C4-2B (cell line): ENCODE measurements at regions not wholly inside any gene's neighbourhood (a gene's known extent, or its start where the extent isn't known, plus 50 kb on each side); places are given as distances from the start of the nearest gene placed in this dataset.

Source experiments
- H3K27ac ChIP-seq: fragments of 450-650 bp; 2 replicates; pipeline ENCODE4 v1.5.1; 2017
- CTCF ChIP-seq: fragments of 450-650 bp; conservative IDR thresholded peaks from 2 replicates; pipeline ENCODE4 v1.5.1; 2017; ENCODE audit warnings: mild to moderate bottlenecking
- ZFX ChIP-seq: fragments of 450-650 bp; IDR thresholded peaks from 2 replicates; pipeline ENCODE4 v1.6.1; 2017

DNA sequence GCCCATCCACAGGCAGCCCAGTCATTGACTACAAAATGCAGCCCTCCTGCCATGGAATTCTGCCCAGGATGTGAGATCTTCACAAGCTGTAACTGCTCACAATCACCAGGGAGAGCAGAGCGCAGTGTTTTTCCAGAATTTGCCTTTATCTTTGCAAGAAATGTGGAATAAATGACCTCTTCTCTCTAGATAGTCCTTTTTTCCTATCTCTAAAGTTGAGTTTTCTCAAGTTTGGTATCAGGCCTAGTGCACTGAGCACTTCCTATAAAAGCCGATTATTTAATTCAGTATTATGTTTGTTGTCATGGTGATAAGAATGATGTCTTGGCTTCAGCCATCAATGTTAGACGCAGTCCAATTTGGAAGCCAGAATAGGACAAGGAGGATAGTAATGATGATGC, 246.9 kb upstream of the IRF2BP2 start:
- no peak for TF ChIP-seq ZFX
- TF ChIP-seq CTCF = no peak

GRCh38 chr1:234855851-234856250, 245.9 kb upstream of the IRF2BP2 start:
- TF ChIP-seq ZFX (no peak), CTCF (no peak)
- H3K27ac ChIP-seq = no peak overlapping the region

More for the DNA sequence above, 246.9 kb upstream of the IRF2BP2 start:
- H3K27ac ChIP-seq = no peak overlapping the region

GRCh38 chr1:234854645-234855039, 244.7 kb upstream of the IRF2BP2 start:
- no peak overlapping the region for H3K27ac ChIP-seq
- no peak for TF ChIP-seq CTCF
- TF ChIP-seq ZFX = no peak

- no peak overlapping the region for H3K27ac ChIP-seq
- no peak for TF ChIP-seq ZFX
- TF ChIP-seq CTCF = no peak
These were observed 244.1 kb upstream of the IRF2BP2 start for GRCh38 chr1:234853906-234854644.

DNA sequence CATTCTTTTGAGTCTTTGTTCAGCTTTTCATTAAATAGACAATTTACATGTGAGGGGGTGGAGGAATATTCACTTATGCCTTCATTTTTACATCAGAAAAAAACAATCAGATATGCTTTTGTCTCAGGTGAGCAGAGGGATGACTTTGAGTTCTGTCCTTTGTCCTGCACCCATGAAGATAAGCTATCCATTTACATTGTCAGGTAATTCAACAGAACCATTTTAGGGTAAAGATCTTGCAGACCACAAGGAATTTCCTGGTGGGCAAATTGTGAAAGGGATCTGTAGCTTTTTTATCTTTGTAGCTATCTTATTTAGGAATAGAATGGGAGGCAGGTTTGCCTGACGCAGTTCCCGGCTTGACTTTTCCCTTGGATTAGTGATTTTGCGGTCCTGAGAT, 242.7 kb upstream of the IRF2BP2 start:
- H3K27ac ChIP-seq = no peak overlapping the region
- TF ChIP-seq ZFX = no peak
- no peak for TF ChIP-seq CTCF

GRCh38 chr1:234851450-234852438, 241.8 kb upstream of the IRF2BP2 start:
- no peak for TF ChIP-seq ZFX
- no peak for TF ChIP-seq CTCF
- H3K27ac ChIP-seq = no peak overlapping the region

- no peak overlapping the region for H3K27ac ChIP-seq
These were observed 239.9 kb upstream of the IRF2BP2 start for GRCh38 chr1:234849832-234850231.

More at GRCh38 chr1:234849832-234850231, 239.9 kb upstream of the IRF2BP2 start:
- TF ChIP-seq ZFX (no peak), CTCF (no peak)
